ENCODE measurements at regions not wholly inside any gene's neighbourhood (a gene's known extent, or its start where the extent isn't known, plus 50 kb on each side); places are given as distances from the start of the nearest gene placed in this dataset.
"Not testable (repeated sequence)": the region's sequence is repeated elsewhere in the genome, so short reads cannot be mapped to it uniquely, and the experiment has no call there.

- TF ChIP-seq CTCF, POLR2A (IDR thresholded peaks at IDR 0.05): not testable (repeated sequence)
Measured at GRCh38 chr1:8149756-8150155, 123.6 kb upstream of the ERRFI1 start.

Data from tibial nerve (tissue), 3 donors.